Upper lobe of right lung (tissue), 1 donor: ENCODE measurements at regions not wholly inside any gene's neighbourhood (a gene's known extent, or its start where the extent isn't known, plus 50 kb on each side); places are given as distances from the start of the nearest gene placed in this dataset.
"Not testable (repeated sequence)": the region's sequence is repeated elsewhere in the genome, so short reads cannot be mapped to it uniquely, and the experiment has no call there.

ENCODE experiments used
- ATAC-seq: fragments of 200-7000 bp; cut with Tn5 transposase; one replicate; pipeline ENCODE4 v1.9.1; 2020; ENCODE audit warnings: mild to moderate bottlenecking, moderate library complexity
- DNase-seq: peaks from one replicate; pipeline ENCODE4 v3.0.0-alpha.2; 2020
- H3K27ac ChIP-seq: fragments of 200-600 bp; one replicate; pipeline ENCODE4 v1.8.0; 2022
- H3K27me3 ChIP-seq: fragments of 200-600 bp; one replicate; pipeline ENCODE4 v1.8.0; 2022; ENCODE audit warnings: mild to moderate bottlenecking
- H3K36me3 ChIP-seq: fragments of 200-600 bp; one replicate; pipeline ENCODE4 v1.8.0; 2022
- H3K4me1 ChIP-seq: fragments of 200-600 bp; one replicate; pipeline ENCODE4 v1.8.0; 2022
- H3K4me3 ChIP-seq: fragments of 200-600 bp; one replicate; pipeline ENCODE4 v1.8.0; 2022; ENCODE audit warnings: mild to moderate bottlenecking
- H3K9me3 ChIP-seq: fragments of 200-600 bp; one replicate; pipeline ENCODE4 v1.8.0; 2022
- intact Hi-C: fragments of 100-400 bp; cut with DNase I; formaldehyde crosslinking; loops from one replicate; pipeline ENCODE4 v1.11.0; 2022
- TF ChIP-seq, protein P1 (sequence below): fragments of 200-600 bp; IDR thresholded peaks from one replicate; pipeline ENCODE4 v1.8.0; 2022; ENCODE audit warnings: antibody characterized with exemption
- donor health status: DM: no; HTN: yes; CAD: no; lungs with severe emphysema.

DNA sequence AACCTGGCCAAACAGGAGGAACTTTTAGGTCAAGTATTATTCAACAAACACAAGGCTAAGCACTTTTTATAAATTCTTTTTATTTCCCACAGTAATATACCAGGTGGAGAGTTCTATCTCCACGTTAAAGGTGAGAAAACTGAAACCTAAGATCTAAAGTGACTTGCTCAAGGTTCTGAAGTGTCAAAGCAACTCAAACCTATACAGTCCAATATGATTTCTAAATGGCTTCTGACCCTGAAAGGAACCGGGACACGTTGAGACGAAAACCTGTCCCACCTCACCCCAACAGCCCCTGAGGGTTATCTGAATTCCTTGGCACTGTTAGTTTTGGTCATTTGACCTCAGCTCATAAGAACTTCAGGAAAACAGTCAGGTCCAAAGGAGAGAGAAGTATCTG, 814.5 kb upstream of the LRATD1 start:
- no peak overlapping the region for H3K4me3 ChIP-seq
- ATAC-seq (no peak), DNase-seq (no peak)
- no peaks in the 10 kb centered on the region for H3K4me1 ChIP-seq
- TF ChIP-seq, protein P1, sequence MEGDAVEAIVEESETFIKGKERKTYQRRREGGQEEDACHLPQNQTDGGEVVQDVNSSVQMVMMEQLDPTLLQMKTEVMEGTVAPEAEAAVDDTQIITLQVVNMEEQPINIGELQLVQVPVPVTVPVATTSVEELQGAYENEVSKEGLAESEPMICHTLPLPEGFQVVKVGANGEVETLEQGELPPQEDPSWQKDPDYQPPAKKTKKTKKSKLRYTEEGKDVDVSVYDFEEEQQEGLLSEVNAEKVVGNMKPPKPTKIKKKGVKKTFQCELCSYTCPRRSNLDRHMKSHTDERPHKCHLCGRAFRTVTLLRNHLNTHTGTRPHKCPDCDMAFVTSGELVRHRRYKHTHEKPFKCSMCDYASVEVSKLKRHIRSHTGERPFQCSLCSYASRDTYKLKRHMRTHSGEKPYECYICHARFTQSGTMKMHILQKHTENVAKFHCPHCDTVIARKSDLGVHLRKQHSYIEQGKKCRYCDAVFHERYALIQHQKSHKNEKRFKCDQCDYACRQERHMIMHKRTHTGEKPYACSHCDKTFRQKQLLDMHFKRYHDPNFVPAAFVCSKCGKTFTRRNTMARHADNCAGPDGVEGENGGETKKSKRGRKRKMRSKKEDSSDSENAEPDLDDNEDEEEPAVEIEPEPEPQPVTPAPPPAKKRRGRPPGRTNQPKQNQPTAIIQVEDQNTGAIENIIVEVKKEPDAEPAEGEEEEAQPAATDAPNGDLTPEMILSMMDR = no peak
- intact Hi-C loops = no loop called here
- no peaks in the 10 kb centered on the region for H3K27me3 ChIP-seq
- H3K27ac ChIP-seq = no peak overlapping the region
- H3K36me3 ChIP-seq = no peaks in the 10 kb centered on the region
- H3K9me3 ChIP-seq = no peaks in the 10 kb centered on the region

DNA sequence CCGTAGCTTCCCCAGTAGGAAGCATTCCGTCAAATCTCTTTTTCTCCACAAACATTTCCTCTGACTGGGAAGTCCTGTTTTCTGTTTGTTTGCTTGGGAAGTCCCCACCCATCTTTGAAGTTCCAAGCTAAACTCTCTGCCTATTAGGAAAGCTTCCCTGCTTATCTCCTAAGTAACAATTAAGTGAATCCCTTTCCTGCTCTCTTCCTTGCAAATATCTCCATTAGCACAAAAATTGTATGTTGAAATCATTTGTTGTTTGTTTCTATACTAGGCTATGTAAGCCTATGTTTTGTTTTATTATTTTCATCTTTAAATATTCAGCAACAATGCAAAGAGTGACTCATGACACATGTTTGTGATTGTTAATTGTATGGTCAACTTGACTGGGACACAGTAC, 812.6 kb upstream of the LRATD1 start:
- no peak for ATAC-seq
- DNase-seq = no peak
- Histone ChIP-seq H3K36me3 (no peaks in the 10 kb centered on the region), H3K27ac (no peak overlapping the region), H3K9me3 (no peaks in the 10 kb centered on the region), H3K4me3 (no peak overlapping the region), H3K27me3 (no peaks in the 10 kb centered on the region), H3K4me1 (no peaks in the 10 kb centered on the region)
- TF ChIP-seq, protein P1 = no peak
- intact Hi-C loops = no loop called here

DNA sequence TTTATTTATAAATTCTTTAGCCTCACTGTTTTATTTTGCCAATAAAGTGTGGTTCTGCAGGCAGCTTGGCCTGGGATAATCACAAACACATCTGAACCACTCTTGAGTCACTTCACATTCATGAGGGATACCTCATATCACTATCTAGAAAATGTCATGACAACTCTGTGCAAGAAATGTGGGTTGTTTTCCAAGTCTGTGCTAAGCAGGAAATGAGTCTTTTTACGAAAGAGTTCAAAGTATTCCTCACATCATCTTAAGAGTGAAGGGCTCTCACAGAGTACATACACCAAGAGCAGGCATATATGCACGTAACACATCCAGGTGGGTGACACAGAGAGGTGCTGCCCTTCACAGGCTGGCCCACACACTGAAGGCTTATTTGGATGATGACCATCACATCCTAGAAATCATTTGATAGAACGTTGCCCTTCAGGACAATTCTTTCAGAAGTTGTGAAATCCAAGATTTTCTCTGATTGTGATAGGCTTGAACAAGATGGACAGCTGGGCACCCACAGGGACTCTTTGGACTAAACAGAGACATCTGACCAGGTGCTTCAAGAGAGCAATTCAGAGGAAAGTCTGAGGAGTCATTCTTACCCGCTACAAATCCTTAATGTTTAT, 811.1 kb upstream of the LRATD1 start:
- H3K4me1 ChIP-seq = no peaks in the 10 kb centered on the region
- H3K4me3 ChIP-seq = no peak overlapping the region
- H3K9me3 ChIP-seq = no peaks in the 10 kb centered on the region
- intact Hi-C loops = no loop called here
- no peaks in the 10 kb centered on the region for H3K27me3 ChIP-seq
- no peak overlapping the region for H3K27ac ChIP-seq
- DNase-seq (no peak), ATAC-seq (no peak)
- TF ChIP-seq, protein P1 = no peak
- H3K36me3 ChIP-seq = no peaks in the 10 kb centered on the region

DNA sequence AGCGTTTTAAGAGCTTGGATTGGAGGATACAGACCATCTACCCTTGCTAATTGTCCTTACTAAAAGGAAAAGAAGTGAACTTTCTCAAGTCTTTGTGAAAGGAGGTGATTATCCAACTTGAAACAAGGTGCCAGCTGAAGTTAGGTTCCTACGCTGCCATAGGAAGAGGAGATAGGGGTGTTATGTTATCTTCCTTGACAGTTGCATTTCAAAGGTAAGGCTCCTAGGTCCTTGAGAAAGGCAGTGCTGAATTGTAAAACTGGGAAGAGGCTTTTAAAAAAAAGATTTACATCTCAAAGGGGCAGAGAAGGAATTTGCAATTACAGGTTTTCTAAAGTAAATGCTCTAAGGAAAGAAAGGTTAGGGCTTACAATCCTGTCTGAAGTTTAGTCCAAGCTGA, 810.2 kb upstream of the LRATD1 start:
- intact Hi-C loops = no loop called here
- Histone ChIP-seq H3K27me3 (no peaks in the 10 kb centered on the region), H3K4me1 (no peaks in the 10 kb centered on the region), H3K9me3 (no peaks in the 10 kb centered on the region), H3K4me3 (no peak overlapping the region), H3K27ac (no peak overlapping the region), H3K36me3 (no peaks in the 10 kb centered on the region)
- TF ChIP-seq, protein P1 = no peak
- ATAC-seq (no peak), DNase-seq (no peak)

DNA sequence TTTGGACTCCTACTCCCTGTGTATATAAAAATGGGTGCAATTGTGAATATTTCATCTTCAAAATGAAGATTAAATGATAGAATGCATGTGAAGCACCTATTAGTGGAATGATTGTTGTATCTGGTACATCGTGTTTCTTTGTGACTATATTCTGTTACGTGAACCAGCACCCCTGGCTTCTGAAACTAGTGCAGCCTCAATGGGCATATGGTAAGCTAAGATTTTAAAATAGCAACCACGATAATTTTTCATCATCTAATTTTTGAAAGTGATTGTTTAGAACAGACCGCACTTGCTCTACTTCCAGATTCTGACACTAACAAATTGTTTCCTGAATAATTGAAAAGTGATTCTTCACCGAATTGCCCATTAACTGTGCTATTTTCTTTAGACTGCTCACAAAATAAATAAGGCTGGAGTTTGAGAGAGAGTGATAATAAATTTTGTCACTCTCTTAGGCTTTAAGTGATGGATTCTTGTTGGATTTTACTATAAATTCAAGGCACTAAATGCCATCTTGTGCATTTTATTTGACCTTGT, 806.1 kb upstream of the LRATD1 start:
- no peak overlapping the region for H3K4me3 ChIP-seq
- H3K27ac ChIP-seq = no peak overlapping the region
- TF ChIP-seq, protein P1 = no peak
- H3K27me3 ChIP-seq = no peaks in the 10 kb centered on the region
- intact Hi-C loops = no loop called here
- H3K36me3 ChIP-seq = no peaks in the 10 kb centered on the region
- ATAC-seq (no peak), DNase-seq (no peak)
- H3K9me3 ChIP-seq = no peaks in the 10 kb centered on the region
- H3K4me1 ChIP-seq = no peaks in the 10 kb centered on the region

DNA sequence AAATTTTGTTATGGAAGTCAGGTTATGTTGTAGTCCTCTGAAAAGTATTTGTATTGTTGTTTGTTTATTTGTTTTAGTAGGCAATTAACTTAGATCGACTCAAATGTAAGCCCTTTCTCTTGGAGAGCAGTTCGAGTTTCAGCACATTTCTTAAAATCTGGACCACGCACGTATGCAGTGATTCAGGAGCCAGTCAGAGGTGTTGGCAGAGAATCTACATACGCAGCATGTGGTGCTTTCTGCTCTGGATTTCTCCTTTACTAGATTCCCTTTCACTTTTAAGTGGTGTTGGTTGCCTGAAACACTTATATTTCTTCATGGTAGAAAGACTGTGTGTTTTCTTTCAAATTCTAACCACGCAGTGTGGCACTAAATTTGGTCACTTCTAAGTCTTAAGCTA, 773.9 kb upstream of the LRATD1 start:
- H3K27me3 ChIP-seq = no peaks in the 10 kb centered on the region
- no peak overlapping the region for H3K4me3 ChIP-seq
- intact Hi-C loops = no loop called here
- no peaks in the 10 kb centered on the region for H3K36me3 ChIP-seq
- no peak for ATAC-seq
- H3K27ac ChIP-seq = no peak overlapping the region
- no peaks in the 10 kb centered on the region for H3K9me3 ChIP-seq
- TF ChIP-seq, protein P1 = no peak
- no peak for DNase-seq
- no peaks in the 10 kb centered on the region for H3K4me1 ChIP-seq

DNA sequence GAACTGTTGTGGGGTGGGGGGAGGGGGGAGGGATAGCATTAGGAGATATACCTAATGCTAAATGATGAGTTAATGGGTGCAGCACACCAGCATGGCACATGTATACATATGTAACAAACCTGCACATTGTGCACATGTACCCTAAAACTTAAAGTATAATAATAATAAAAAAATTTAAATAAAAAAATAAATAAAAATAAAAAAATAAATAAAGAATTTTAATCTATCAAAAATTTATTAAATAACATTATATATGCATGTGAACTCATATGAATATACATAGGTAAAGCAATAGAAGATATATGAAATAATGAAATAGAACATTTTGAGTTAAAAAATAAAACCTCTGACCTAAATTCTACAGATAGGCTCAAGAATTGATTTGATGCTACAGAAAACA, 764.2 kb upstream of the LRATD1 start:
- H3K9me3 ChIP-seq, H3K4me3 ChIP-seq, ATAC-seq, DNase-seq, H3K4me1 ChIP-seq, H3K27ac ChIP-seq, H3K36me3 ChIP-seq, intact Hi-C loops, H3K27me3 ChIP-seq: not testable (repeated sequence)
